SKM-1 (cell line): ENCODE measurements at regions not wholly inside any gene's neighbourhood (a gene's known extent, or its start where the extent isn't known, plus 50 kb on each side); places are given as distances from the start of the nearest gene placed in this dataset.

Source experiments
- DNase-seq: peaks from one replicate; lab custom pipeline; 2025; ENCODE audit not compliant: unreplicated experiment; lab: John Stamatoyannopoulos, UW

DNA sequence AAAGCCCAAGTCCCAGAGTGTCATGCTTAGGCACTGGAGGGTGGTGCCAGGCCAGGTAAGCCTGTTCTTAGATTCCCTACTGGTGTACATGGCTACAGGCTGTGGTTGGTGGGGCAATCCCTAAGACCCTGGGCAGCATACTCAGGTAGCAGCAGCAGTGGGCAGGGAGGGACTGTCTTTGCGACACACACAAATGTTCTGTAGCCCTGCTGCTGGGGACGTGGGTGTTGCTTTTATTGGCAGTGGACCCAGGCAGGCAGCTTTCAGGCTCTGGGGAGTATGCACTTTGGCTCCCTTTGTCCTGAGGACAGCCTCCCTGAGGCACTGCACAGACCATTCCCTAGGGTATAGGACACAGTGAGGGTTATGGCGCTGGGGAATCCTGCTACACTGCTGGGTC, 137.1 kb upstream of the ADAMTS19 start:
- DNase-seq = no peak

DNA sequence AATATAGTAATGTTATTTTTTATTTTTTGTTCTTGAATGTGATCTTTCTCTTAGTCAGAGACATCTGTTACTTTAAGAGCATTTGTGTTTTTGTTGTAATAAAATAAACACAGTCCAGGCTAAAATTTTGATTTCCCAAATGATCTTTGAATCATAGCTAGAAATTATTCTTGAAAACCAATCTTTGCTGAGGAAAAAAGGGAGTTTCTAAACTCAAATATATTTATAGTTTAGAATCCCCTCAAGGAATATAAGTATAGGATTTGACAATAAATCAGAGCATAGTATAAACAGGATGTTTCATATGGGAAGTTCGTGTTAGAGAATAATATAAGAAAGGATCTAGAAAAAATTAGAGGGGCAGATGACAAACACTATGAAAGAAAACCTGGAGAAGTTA, 118.8 kb upstream of the ADAMTS19 start:
- DNase-seq = no peak

DNA sequence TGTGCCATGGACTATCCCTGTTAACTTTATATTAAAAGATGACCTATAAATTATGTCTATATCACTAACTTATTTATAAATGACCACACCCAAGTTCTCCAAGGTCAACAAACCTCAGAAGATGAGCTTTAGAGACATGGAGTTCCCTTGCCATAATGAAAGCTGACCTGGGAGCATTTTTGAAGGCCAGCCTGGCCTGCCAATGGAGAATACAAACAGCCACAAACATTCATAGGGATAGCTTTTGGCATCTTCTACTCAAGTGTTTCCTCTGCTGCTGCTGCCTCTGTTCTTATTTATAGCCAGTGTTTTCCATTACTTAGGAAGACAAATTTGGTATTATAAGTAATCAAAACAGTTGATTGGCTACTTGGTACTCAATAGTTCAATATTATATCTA, 117.3 kb upstream of the ADAMTS19 start:
- no peak for DNase-seq

DNA sequence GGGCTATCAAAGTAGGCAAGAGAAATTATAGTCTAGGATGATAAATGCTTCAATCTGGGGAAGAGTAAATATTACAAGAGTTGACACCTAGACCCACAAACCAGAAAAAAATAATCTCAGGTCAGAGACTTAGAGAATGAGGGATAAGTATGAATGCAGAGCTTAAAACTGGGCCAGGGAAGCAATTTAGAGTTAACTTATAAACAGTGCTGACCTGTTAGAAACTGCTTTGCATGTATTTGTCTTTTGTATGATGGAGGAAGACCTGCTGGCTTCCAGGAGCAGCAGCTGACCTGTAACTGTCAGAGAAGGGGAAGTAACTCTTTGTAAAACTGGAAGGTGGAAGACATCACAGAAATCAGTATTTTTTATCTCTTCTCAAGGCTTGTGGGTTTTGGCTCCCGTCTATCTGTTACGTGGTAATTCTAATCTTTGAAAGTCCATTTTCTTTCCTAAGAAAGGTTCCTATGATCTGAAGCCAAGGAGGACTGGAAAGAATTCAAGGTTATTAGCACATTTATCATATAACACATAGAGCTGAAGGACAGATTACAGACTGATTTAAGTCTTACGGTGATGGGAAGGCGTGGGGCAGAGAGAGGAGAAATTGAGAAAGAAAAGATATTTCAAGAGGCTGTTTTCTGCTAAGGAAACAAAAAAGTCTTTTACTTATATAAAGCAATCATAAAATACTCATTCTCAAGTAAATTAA, 114.7 kb upstream of the ADAMTS19 start:
- DNase-seq = no peak

DNA sequence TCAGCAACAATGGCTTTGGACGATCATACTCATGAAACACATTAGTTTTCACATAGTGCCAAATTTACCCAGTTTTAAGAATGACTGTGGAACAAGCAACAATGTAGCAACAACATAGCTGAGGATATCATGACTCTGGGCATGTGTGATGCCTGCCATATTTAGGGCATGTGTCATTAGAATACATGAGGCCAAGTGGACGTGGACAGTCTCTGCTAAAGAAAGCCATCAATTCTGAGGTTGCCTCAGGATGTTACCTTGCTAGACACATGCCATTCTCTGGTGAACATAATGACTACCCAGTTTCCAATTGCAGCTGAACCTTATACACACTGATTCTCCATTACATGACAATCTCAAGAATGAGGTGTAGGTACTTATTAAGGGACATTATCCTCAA, 103.3 kb upstream of the ADAMTS19 start:
- no peak for DNase-seq

DNA sequence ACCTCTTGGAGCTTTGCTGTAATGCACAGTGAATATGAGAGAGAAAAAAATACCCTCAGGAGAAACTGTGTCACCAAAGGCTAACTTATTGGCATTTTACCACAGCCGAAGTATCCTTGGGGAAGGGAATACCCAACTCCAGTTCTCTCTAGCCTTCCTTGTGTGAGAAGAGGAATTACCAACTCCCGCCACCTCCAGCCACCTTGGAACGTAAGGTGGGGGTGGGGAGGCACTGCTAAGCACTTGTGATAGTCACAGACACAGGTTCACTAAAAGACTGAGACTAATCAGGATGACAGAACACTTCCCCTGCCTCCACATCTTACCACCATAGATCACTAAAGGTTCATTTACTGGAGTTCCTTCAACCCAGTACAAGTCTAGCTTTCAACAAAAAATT, 102.0 kb upstream of the ADAMTS19 start:
- DNase-seq = no peak

DNA sequence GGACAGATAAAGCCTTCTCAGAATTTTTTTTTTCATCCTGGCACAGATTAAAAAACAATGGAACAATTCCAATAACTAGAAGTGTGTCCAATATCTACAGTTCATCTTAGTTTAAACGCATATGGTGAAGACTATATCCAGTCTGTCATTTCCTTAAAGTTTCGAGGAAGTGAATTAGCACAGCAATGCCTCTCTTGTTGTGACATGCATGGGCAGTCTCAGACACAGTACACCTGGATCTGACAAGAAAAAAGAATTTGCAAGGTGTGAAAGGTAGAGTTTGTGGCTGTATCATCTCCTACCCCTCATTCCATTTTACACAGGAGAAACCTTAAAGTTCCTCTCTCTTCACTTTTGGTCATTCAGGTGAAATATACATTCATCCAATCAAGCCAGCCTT, 100.6 kb upstream of the ADAMTS19 start:
- DNase-seq = no peak

DNA sequence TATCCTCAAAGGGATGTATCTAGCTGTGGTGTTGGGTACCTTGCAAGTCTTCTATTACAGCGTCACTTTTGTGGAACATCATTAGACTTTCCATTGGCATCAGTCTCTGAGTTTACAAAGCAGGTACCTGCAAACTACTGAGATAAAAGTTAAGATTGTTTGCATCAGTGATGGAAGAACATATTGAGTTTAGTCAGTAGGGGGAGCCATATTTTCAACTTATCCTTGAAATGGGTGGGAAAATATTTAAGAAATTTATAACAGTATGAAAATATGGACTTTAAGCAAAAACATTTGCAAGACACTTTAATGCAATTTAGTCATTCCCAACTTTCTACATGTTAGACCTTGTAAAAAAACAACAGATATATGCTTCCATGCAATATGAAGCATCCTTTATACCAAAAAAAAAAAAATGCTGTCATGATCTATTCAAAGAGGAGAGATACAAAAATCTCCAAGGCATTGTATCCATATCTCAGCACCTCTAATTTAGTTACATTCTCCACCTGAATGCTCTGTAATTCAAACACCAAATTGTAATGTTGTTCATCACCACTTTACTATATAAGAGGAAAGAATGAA, 98.6 kb upstream of the ADAMTS19 start:
- no peak for DNase-seq

DNA sequence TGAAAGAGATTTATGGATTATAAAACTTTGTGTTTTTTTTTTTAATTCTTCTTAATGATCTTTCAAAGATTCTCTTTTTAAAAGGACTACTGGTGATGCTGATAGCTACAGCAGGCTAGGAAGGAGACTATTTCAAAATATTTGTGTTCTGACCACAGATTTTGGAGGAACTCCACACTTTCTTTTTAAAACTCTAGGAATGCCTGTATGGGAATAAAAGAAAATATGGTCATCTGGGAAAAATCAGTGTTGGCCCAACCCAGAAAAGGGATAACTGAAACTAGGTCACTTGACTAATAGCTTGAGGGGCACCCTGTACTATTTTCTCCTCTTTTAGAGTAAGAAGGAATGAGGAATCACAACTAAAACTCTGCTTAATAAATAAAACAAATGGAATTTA, 97.6 kb upstream of the ADAMTS19 start:
- DNase-seq = no peak

DNA sequence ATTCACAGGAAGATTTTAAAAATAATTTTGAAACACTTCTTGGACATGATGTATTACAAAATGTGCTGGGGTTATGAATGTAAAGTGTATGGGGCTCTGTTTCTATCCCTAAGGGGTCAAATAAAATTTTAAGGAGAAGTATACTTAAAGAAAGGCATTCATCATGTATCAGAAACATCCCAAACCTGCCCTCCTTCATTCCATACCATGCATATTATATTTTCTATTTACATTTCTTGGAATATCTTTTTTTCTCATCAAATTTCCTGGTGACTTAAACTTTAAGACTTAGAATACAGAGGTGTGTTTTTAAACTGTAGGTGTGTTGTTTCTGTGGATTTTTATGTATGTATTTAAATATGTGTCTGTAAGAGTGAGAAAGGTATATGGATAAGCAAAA, 96.1 kb upstream of the ADAMTS19 start:
- DNase-seq = no peak

DNA sequence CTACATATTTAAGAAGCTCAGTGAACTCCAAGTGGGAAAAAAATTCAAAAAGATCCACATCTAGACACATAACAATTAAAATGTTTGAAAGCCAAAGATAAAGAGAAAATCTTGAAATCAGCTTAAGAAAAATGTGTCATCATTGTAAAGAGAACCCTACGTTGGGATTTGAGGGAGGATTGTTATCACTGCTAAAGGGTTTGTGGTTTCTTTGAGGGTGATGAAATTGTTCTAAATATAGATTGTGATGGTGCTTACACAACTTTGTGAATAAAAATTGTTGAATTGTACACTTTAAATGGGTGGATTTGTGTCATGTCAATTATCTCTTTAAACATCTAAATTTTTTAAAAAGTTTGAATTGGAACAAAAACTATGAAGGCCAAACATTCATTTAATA, 92.2 kb upstream of the ADAMTS19 start:
- DNase-seq = peak; percentile 24

DNA sequence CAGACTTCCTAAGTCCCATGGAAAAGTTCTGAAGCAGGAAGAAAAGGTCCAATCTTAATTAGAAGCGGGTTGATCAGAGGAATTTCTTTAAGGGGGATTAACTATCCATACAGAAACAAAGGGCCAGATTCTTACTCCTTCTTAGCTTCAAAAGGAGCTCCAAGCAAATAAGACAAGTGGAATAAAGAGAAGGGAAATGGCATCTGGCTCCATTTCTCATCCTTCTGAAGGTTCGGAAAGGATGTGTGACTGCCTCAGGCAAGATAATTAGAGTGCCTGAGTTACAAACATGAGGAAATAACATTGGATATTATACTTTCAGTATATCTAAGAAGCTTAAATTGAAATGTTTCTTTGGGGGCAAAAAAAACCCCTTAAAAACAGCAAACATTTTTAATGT, 88.1 kb upstream of the ADAMTS19 start:
- no peak for DNase-seq

DNA sequence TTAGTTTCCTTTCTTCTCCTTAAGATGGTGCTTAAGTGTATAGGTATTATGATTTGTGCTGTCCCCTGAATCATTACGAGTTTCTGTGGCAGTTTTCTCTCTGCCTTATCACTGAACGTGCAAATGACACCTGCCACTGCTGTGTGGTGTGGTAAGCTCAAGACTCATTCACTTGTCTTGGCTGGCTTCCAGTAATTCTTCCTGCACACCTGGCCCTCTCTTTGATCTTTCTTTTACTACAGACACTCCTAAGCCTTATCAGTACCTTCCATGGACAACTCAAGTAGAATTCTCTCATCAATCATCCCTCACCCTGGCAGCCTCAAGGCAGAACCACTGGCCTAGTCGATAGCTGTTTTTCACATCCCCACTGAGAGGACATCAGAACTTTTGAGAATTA, 82.6 kb upstream of the ADAMTS19 start:
- DNase-seq = no peak

DNA sequence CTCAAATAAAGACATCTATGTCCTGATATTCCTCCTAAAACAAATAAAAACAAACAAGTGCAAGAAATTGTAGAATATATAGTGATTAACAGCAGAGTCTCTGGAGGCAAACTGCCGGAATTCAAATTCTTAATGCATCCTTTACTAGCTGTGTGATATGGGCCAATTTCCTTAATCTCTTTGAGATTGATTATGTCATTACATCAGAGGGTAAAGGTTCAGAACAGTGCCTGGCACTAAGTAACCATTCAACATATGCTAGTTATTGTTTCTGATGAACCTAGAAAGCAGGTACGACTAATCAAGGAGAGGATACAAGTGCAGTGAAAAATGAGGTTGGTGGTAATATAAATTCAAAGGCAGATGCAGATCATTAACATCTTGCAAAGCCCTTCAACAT, 81.1 kb upstream of the ADAMTS19 start:
- DNase-seq = no peak

DNA sequence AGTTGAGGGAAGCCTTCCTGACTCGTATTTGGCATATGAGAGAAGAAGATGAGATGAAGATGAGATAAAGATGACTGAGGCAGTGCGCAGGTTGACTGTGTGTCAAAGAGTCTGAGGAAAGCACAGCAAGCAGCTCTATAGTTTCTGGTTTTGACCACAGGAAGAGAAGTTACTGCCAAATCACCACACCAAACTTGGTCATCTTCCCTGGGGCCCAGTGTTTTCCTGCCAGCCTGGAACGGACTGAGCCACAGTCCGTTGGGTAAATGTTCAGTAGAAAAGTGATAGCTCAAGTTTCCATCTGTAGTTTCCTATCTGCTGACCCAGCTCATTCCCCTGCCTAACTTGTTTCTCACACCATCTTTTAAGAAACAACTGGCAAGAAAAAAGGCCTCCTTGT, 80.7 kb upstream of the ADAMTS19 start:
- no peak for DNase-seq

DNA sequence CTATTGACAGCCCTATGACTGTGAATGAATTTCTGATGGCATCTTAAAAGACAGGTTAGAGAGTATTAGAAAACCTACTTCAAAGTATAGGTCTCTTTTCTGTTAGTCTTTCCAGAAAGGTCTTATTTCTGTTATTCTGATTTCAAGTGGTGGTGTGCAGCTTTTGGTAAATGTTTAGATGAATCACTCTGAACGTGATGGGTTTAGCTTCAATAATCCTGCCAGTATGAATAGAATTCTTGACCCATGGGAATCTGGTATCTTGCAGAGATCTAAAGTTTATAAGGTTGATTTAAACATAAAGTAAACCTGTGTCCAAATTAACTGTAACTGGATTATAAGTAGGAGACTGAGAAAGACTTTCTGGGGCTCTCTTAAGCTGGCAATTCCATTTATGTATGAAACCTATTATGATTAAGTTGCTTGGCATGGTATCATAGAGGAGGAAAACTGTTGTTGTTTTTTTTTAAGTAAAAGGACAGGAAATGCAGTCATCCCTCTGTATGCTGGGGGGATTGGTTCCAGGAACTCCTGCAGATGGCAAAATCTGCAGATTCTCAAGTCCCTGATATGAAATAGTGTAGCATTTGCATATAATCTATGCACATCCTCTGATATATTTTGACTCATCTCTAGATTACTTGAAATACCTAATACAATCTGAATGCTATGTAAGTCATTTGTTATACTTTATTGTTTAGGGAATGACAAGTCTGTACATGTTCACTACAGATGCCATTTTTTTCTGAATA, 77.0 kb upstream of the ADAMTS19 start:
- no peak for DNase-seq

DNA sequence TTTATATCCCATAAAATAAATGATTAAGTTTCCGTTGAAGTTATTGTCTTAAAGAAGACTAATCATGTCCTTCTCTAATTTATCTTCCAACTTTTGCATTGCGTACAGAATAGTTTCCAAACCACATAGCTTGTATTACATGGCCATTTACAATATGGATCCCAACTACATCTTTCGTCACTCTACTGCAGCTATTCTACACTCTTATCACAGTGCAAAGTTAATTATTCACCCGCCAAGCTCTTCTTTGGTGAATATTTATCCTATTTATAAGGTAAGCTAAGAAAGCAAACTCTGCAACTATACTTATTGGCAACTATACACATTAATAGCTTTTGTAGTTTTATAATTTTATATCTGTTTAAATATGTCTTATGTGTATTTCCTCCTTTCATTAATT, 75.9 kb upstream of the ADAMTS19 start:
- DNase-seq = no peak

DNA sequence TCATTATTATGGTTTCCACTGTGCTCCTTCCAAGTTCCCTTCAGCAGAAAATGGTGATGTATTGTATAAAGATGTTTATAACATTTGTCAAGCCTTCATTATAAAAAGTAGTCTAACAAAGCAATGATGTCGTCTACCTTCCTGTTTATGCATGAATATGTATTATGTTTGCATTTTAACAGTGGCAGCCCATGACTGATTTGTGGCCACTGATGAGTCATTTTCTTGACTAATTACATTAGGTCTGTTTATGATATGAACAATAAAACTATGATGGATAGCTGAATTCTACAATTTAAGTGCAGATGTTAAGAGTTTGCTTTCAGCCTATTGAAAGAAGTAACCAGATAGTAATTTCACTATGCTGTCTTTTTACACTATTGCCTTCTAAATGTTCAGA, 75.4 kb upstream of the ADAMTS19 start:
- no peak for DNase-seq

DNA sequence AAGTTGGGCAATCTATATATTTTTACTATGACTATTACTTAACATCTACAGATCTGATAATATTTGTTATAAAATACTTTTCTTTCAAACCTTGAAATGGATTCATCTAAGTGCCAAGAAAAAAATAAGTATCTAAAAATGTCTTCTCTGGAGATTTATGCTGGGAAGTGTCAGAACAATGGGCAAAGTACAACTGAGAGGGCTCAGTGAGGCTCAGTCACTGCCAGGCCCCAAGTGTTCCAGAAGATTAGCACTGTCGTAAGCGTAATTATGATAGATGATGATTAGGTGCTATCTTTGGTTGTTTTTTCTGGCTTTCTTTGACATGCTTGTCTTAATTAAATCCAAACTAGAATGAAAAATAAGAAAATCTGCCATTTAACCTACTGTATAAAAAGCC, 72.2 kb upstream of the ADAMTS19 start:
- DNase-seq = no peak

DNA sequence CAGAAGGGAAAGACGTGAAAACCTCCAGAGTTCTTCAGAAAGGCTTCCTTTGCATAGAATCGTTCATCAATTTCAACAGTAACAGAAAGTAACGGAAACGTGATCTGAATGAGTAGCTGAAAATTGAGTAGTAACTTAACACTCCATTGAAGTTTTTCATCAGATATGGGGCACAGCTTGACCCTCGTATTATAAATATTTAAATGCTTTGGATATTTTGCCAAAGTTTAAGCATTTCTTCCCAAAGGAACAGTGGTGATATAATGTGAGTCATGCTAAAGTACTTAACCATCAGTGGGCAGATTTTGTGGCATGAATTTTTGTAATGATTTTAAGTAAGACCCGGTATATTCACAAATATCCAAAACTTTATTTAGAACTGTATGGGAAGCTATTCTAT, 67.4 kb upstream of the ADAMTS19 start:
- no peak for DNase-seq

DNA sequence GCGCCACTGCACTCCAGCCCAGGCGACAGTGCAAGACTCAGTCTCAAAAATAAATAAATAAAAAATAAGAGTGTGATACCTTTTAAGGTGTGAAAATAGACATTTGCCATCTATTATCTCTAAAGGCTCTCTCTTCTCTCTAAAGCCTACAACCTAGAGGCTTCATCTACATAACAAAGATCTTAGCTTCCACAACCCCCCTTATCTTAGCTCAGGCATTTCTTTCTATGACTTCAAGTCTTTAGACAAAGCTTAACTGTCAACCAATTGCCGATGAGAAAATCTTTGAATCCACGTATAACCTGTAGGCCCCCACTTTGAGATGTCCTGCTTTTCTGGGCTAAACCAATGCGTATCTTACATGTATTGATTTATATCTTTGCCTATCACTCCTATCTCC, 64.9 kb upstream of the ADAMTS19 start:
- DNase-seq = no peak

DNA sequence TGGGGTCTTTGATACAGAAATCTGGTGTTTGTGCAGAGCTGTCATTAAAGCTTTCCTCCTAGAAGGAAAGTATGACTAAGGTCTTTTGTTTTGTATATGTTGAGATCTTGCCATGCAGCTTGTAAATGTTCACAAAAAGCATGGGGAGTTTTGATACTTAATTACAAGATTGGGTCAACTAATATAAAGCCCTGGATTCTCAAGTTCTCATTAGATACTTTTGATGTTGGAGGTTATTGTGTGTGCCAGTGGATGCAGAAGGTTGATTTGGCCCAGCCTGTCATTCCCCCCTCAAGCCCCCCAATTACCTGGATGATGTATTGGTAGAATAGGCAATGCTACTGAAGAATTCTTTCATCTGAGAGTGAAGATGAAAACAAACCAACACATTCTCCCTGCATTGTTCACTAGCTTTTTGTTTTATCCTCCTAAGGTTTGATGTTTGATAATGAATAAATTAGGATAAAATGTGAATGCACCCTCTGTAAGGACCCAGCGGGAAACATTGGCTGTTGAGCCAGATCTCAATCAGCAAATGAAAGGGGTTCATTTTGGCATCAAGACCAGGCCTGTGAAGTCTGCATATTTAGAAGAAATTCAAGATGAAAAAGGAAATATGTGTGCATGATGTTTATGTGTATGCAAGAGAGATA, 61.9 kb upstream of the ADAMTS19 start:
- DNase-seq = no peak
